CD4-positive, alpha-beta T cell (primary cell): ENCODE measurements at regions not wholly inside any gene's neighbourhood (a gene's known extent, or its start where the extent isn't known, plus 50 kb on each side); places are given as distances from the start of the nearest gene placed in this dataset.

Source experiments
- ATAC-seq: fragments of 200-7000 bp; cut with Tn5 transposase; one replicate; pipeline ENCODE4 v1.10.0; 2022; ENCODE audit warnings: mild to moderate bottlenecking; ENCODE audit not compliant: poor library complexity
- CTCF ChIA-PET: fragments of 350-600 bp; sonication (Branson Sonifier 250); formaldehyde crosslinking; loops from one replicate; lab custom pipeline; 2021; ENCODE audit warnings: antibody characterized with exemption, inconsistent platforms; lab: Charles Lee
- POLR2A ChIA-PET: fragments of 350-600 bp; sonication (Branson Sonifier 250); formaldehyde crosslinking; loops from one replicate; lab custom pipeline; 2021; ENCODE audit warnings: antibody characterized with exemption, inconsistent platforms; lab: Charles Lee
- DNase-seq, 14 experiments: peaks; one replicate each; pipeline ENCODE4 v3.0.0-alpha.2; 2013 to 2020; ENCODE audit warnings: mixed read lengths in 2 of 14
- H3K27ac ChIP-seq, 2 donors: one replicate each; pipeline versions ENCODE4 v1.5.1 to v1.7.0; 2013; ENCODE audit warnings: low read length in 2 of 2, low read depth in 1 of 2, mild to moderate bottlenecking in 1 of 2
- H3K27me3 ChIP-seq, 2 experiments: 1 replicate in 1 of 2; 2 replicates in 1 of 2; pipeline versions ENCODE4 v1.6.1 to v1.7.0; 2013; ENCODE audit warnings: low read length in 2 of 2, control low read depth in 1 of 2, mild to moderate bottlenecking in 1 of 2, moderate library complexity in 1 of 2; ENCODE audit not compliant: insufficient read depth in 2 of 2, control insufficient read depth in 1 of 2
- H3K36me3 ChIP-seq: one replicate; pipeline ENCODE4 v1.6.1; 2013; ENCODE audit warnings: low read length, control low read depth; ENCODE audit not compliant: insufficient read depth
- H3K4me1 ChIP-seq: one replicate; pipeline ENCODE4 v1.6.1; 2013; ENCODE audit warnings: low read length, control low read depth; ENCODE audit not compliant: insufficient read depth
- H3K4me3 ChIP-seq: one replicate; pipeline ENCODE4 v1.5.1; 2013; ENCODE audit warnings: mild to moderate bottlenecking, low read length, moderate library complexity
- H3K9me3 ChIP-seq, 2 experiments: 1 replicate in 1 of 2; 2 replicates in 1 of 2; pipeline versions ENCODE4 v1.6.1 to v1.7.0; 2013; ENCODE audit warnings: low read length in 2 of 2, mild to moderate bottlenecking in 2 of 2, control low read depth in 1 of 2, moderate library complexity in 1 of 2; ENCODE audit not compliant: control insufficient read depth in 1 of 2, insufficient read depth in 1 of 2
- H3K27ac Mint-ChIP-seq: one replicate; pipeline ENCODE4 v1.8.0; 2020; ENCODE audit warnings: mixed read lengths
- H3K27me3 Mint-ChIP-seq: one replicate; pipeline ENCODE4 v1.8.0; 2021; ENCODE audit warnings: mixed read lengths
- H3K36me3 Mint-ChIP-seq: one replicate; pipeline ENCODE4 v1.8.0; 2021; ENCODE audit warnings: low read depth, mixed read lengths
- H3K4me1 Mint-ChIP-seq: one replicate; pipeline ENCODE4 v1.8.0; 2021; ENCODE audit warnings: low read depth, mixed read lengths
- H3K4me3 Mint-ChIP-seq: one replicate; pipeline ENCODE4 v1.8.0; 2020; ENCODE audit warnings: mild to moderate bottlenecking, mixed read lengths
- H3K9me3 Mint-ChIP-seq: one replicate; pipeline ENCODE4 v1.8.0; 2020; ENCODE audit warnings: mixed read lengths
- CTCF ChIP-seq: fragments of 200-600 bp; IDR thresholded peaks from one replicate; pipeline ENCODE4 v1.8.0; 2022; ENCODE audit warnings: antibody characterized with exemption, mild to moderate bottlenecking
- intact Hi-C, 2 experiments: fragments of 100-400 bp; cut with DNase I in 1 of 2; cut with micrococcal nuclease in 1 of 2; formaldehyde crosslinking; loops; one replicate each; pipeline versions ENCODE4 v1.15.1 to v1.9.0; 2023 to 2025; cut with DNase I, micrococcal nuclease

- H3K36me3 ChIP-seq = no peaks in the 10 kb centered on the region
- H3K27me3 Mint-ChIP-seq = no peaks in the 10 kb centered on the region
- no peak overlapping the region for H3K4me3 Mint-ChIP-seq
- CTCF ChIA-PET = no interaction called here
- no peak for TF ChIP-seq CTCF
- H3K9me3 Mint-ChIP-seq = no peaks in the 10 kb centered on the region
- H3K4me1 ChIP-seq = no peaks in the 10 kb centered on the region
- POLR2A ChIA-PET = no interaction called here
- intact Hi-C loops = no loop called here
- H3K9me3 ChIP-seq = no peaks in the 10 kb centered on the region
- ATAC-seq (no peak), DNase-seq (no peak)
- no peaks in the 10 kb centered on the region for H3K36me3 Mint-ChIP-seq
- no peaks in the 10 kb centered on the region for H3K27me3 ChIP-seq
- H3K4me3 ChIP-seq = no peak overlapping the region
- no peak overlapping the region for H3K27ac ChIP-seq
- peaks cover under 1% of the 10 kb centered on the region for H3K4me1 Mint-ChIP-seq
- H3K27ac Mint-ChIP-seq = no peak overlapping the region
Observed at GRCh38 chr6:14645841-14646240, 528.3 kb downstream of the CD83 start.

- DNase-seq = no peak
- Histone ChIP-seq H3K27ac (no peak overlapping the region), H3K4me1 (no peaks in the 10 kb centered on the region), H3K4me3 (no peak overlapping the region), H3K27me3 (no peaks in the 10 kb centered on the region), H3K36me3 (no peaks in the 10 kb centered on the region), H3K9me3 (no peaks in the 10 kb centered on the region)
- no peak for ATAC-seq
- CTCF ChIA-PET = no interaction called here
- no peak for TF ChIP-seq CTCF
- Mint-ChIP-seq H3K9me3 (no peaks in the 10 kb centered on the region), H3K36me3 (no peaks in the 10 kb centered on the region), H3K4me3 (no peak overlapping the region), H3K27me3 (no peaks in the 10 kb centered on the region), H3K27ac (no peak overlapping the region), H3K4me1 (no peaks in the 10 kb centered on the region)
- POLR2A ChIA-PET = no interaction called here
- intact Hi-C loops = no loop called here
Observed at GRCh38 chr6:14646371-14646770, 528.8 kb downstream of the CD83 start.

GRCh38 chr6:14647357-14647756 is 529.8 kb downstream of the CD83 start:
- H3K9me3 Mint-ChIP-seq = no peaks in the 10 kb centered on the region
- Histone ChIP-seq H3K9me3 (no peaks in the 10 kb centered on the region), H3K27me3 (no peaks in the 10 kb centered on the region), H3K4me3 (no peak overlapping the region), H3K27ac (no peak overlapping the region), H3K4me1 (no peaks in the 10 kb centered on the region), H3K36me3 (no peaks in the 10 kb centered on the region)
- CTCF ChIA-PET = no interaction called here
- no peaks in the 10 kb centered on the region for H3K4me1 Mint-ChIP-seq
- DNase-seq (no peak), ATAC-seq (no peak)
- H3K4me3 Mint-ChIP-seq = no peak overlapping the region
- no peaks in the 10 kb centered on the region for H3K36me3 Mint-ChIP-seq
- no peaks in the 10 kb centered on the region for H3K27me3 Mint-ChIP-seq
- no peak for TF ChIP-seq CTCF
- H3K27ac Mint-ChIP-seq = no peak overlapping the region
- intact Hi-C loops = no loop called here
- POLR2A ChIA-PET = no interaction called here
